Ammon's horn (tissue), 1 donor: ENCODE measurements at regions not wholly inside any gene's neighbourhood (a gene's known extent, or its start where the extent isn't known, plus 50 kb on each side); places are given as distances from the start of the nearest gene placed in this dataset.
A peak's percentile ranks its signal among the peaks of the same experiment; 100 is the strongest.
"Not testable (repeated sequence)": the region's sequence is repeated elsewhere in the genome, so short reads cannot be mapped to it uniquely, and the experiment has no call there.

ENCODE experiments used
- DNase-seq: peaks from one replicate; pipeline ENCODE4 v3.0.0-alpha.2; 2016; ENCODE audit warnings: low spot score

GRCh38 chr6:151671195-151671594 lies 136.3 kb upstream of the ESR1 start:
- no peak for DNase-seq

- no peak for DNase-seq
Measured at GRCh38 chr6:151674578-151674977, 132.9 kb upstream of the ESR1 start.

DNA sequence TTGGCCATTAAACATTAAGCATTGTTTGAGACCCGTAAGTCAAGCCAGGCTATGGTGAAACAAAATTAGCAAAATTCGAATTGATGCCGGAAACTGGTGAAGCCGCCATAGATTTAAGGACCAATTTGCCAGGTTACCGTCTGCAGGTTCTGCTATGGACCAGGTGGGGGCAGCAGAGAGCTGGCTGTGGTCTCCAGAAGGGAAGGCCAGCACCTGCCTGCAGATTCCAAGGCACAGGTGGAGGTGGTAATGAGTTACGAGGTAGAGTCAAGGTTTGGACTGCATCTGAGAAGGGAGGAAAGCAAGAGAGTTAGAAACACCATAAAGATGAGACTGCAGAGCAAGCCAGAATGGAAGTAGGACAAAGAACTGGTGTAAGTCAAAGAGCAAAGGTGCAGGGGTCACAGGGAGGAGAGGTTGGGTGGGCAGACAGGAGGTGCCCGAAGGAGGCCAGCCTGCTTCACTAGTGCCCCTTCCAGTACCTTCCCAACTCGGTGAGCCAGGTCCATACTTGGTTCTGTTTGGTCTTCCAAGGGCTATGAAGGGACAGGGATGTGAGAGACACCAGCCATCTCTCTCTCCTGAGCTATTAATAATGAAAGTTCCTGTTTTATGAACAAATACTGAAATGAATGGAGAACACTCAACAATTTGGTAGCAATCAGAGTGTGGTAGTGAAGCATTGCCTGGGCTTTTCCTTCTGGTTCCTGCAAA lies 131.6 kb upstream of the ESR1 start:
- DNase-seq: no peak

- DNase-seq: no peak
Measured at GRCh38 chr6:151676460-151676945, 131.0 kb upstream of the ESR1 start.

GRCh38 chr6:151677404-151677803 lies 130.1 kb upstream of the ESR1 start:
- DNase-seq: no peak

GRCh38 chr6:151679081-151679480 lies 128.4 kb upstream of the ESR1 start:
- no peak for DNase-seq

DNA sequence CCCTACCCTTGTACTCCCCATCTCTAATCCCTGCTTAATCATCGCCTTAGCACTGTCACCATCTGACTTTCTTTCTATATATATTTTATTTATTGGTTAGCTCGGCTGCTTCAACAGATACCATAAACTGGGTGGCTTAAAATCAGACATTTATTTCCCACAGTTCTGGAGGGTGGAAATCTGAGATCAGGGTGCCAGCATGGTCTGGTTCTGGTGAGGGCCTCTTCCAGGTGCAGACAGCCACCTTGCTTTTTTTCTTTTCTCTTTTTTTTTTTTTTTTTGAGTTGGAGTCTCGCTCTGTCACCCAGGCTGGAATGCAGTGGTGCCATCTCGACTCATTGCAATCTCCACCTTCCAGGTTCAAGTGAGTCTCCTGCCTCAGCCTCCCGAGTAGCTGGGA lies 127.5 kb upstream of the ESR1 start:
- DNase-seq: no peak

- DNase-seq: no peak
Measured at GRCh38 chr6:151680846-151681432, 126.5 kb upstream of the ESR1 start.

- DNase-seq: no peak
Measured at GRCh38 chr6:151681433-151682059, 125.9 kb upstream of the ESR1 start.

GRCh38 chr6:151682251-151682650 lies 125.2 kb upstream of the ESR1 start:
- no peak for DNase-seq

DNA sequence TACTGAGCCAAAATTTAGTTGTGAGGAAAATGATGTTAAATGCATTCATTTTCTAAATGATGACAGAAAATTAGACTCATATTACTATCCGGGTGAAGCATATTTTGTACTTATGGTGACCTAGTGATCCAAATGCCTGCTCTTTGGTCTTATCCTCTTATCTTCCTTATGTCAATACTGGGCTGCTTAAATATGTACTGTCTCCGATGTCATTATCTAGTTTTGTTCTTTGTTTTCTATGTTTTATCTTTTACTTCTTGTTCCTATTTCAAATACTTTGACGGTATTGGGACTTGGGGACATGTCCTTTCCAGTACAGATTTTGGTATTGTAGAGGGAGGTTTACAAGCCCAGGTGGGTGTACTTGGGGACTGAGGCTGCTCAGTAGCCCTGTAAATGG lies 124.6 kb upstream of the ESR1 start:
- no peak for DNase-seq

GRCh38 chr6:151683381-151683780 lies 124.1 kb upstream of the ESR1 start:
- DNase-seq: no peak

DNA sequence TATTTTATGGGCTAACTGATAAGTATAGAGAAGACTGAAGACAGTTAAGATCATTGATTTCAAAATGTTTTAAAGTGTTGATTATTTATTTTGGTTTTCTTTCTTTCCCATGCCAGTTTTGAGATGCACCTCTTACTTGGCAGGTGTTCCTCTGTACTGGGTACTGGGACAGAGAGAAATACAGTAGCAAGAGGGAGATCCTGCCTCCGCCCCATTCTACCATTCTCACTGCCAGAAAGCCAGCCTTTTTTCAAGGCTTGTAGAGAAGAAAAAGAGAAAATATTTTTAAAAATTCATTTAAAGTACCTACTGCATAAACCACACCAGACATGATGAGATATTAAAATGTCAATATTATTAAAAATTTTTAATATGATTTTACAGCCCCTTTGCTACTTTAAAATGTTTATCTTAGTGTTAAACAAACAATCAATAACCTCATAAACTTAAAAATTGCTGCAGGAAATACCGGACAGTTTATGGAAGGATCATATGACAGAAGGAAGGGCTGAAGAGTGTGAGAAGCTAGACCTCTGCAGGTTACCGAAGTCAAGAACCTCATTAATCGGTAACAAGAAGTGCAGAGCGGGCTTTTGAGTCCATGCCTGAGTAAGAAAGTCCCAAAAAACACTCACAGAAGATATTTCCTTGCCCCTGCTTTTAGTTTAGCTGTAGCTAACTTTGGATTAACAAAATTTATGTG lies 117.8 kb upstream of the ESR1 start:
- no peak for DNase-seq

- no peak for DNase-seq
Measured at GRCh38 chr6:151690303-151690702, 117.2 kb upstream of the ESR1 start.

- DNase-seq: peak; percentile 41
Measured at GRCh38 chr6:151690768-151691562, 116.5 kb upstream of the ESR1 start.

DNA sequence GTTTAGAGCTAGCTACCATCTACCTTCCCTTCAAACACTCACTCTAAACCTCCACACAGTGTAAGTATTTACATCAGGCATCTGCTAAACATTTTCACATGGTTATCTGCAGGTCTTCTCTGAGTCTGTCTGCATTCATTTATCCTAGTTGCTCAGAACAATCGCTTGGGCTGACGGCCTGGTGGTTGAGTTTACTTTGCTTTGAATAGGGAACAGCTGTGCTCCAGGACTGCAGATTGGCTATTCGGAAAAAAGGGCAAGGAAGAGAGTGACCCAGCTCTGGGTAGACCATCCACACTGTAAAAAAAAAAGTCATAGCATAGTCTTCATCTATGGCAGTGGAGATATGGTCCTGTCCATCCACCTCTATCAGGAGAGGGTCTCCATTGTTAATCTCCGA lies 115.3 kb upstream of the ESR1 start:
- no peak for DNase-seq

- no peak for DNase-seq
Measured at GRCh38 chr6:151693366-151693765, 114.1 kb upstream of the ESR1 start.

GRCh38 chr6:151695156-151695555 lies 112.3 kb upstream of the ESR1 start:
- no peak for DNase-seq

DNA sequence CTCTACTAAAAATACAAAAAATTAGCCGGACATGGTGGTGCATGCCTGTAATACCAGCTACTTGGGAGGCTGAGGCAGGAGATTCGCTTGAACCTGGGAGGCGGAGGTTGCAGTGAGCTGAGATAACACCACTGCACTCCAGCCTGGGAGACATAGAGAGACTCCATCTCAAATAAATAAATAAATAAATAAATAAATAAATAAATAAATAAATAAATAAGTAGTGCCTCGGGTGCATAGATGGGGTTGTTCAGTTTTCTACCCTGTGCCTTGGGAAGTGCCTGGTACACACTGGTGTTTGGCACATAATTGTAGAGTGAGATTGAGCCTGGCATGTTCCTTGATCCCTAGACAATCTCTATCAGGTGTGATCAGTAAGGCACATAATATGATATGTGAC lies 111.2 kb upstream of the ESR1 start:
- not testable (repeated sequence) for DNase-seq

- no peak for DNase-seq
Measured at GRCh38 chr6:151698931-151699700, 108.4 kb upstream of the ESR1 start.

DNA sequence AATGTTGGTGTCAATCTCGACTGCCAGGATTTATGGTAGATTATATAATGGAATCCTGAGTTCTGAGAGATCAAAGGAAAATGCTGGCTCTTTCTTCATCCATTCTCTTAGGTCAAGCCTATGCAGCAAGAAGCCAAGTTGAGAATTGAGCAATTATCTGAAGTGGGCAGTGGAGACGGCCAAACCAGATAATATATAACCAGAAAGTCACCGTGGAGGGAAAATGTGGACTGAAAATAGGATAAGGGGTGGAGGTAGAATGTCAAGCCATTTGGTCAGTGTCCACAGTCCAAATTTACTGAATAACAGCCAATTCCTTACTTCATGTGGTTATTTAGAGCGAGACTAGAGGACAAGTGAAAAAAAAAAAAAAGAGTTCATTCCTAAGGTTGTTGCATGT lies 107.8 kb upstream of the ESR1 start:
- no peak for DNase-seq
